H1 (cell line): ENCODE measurements at regions not wholly inside any gene's neighbourhood (a gene's known extent, or its start where the extent isn't known, plus 50 kb on each side); places are given as distances from the start of the nearest gene placed in this dataset.

Experiments
- BACH1 ChIP-seq: IDR thresholded peaks from 2 replicates; pipeline ENCODE4 v1.6.1; 2012; ENCODE audit warnings: low read length, improper control_type of control experiment
- BRCA1 ChIP-seq: IDR thresholded peaks from 2 replicates; pipeline ENCODE4 v1.6.1; 2012; ENCODE audit warnings: low read depth, low read length, improper control_type of control experiment
- CTCF ChIP-seq, 3 experiments: IDR thresholded peaks; 1 replicate in 2 of 3; 2 replicates in 1 of 3; pipeline versions ENCODE4 v1.5.1 to v1.6.1; 2011; ENCODE audit warnings: low read length in 3 of 3, mild to moderate bottlenecking in 3 of 3, inconsistent platforms in 2 of 3, low read depth in 1 of 3, moderate library complexity in 1 of 3; ENCODE audit not compliant: insufficient read depth in 1 of 3; ENCODE audit errors: control extremely low read depth in 1 of 3
- EP300 ChIP-seq, 2 experiments: IDR thresholded peaks; 1 replicate in 1 of 2; 2 replicates in 1 of 2; pipeline ENCODE4 v1.6.1; 2011 to 2012; ENCODE audit warnings: low read depth in 2 of 2, low read length in 2 of 2, mild to moderate bottlenecking in 2 of 2, borderline replicate concordance in 1 of 2, inconsistent platforms in 1 of 2, moderate library complexity in 1 of 2
- RAD21 ChIP-seq, 2 experiments: IDR thresholded peaks in 1 of 2; conservative IDR thresholded peaks in 1 of 2; 2 replicates each; pipeline ENCODE4 v1.6.1; 2011; ENCODE audit warnings: low read depth in 2 of 2, low read length in 2 of 2, improper control_type of control experiment in 1 of 2, inconsistent platforms in 1 of 2, mild to moderate bottlenecking in 1 of 2, moderate library complexity in 1 of 2

GRCh38 chr10:31173752-31174151 is 142.1 kb upstream of the ZNF438 start:
- TF ChIP-seq RAD21 (IDR thresholded peaks at IDR 0.05 in 1 of 2, conservative IDR thresholded peaks at IDR 0.05 in 1 of 2; ENCODE audit: low read depth in 2 of 2, low read length in 2 of 2), result no peak
- TF ChIP-seq BRCA1, result no peak
- TF ChIP-seq CTCF (IDR thresholded peaks at IDR 0.05; ENCODE audit: control extremely low read depth in 1 of 3, insufficient read depth in 1 of 3, low read depth in 1 of 3, low read length in 3 of 3), result no peak
- no peak for TF ChIP-seq EP300 (IDR thresholded peaks at IDR 0.05; ENCODE audit: borderline replicate concordance in 1 of 2, low read depth in 2 of 2, low read length in 2 of 2)
- no peak for TF ChIP-seq BACH1
